ENCODE measurements at regions not wholly inside any gene's neighbourhood (a gene's known extent, or its start where the extent isn't known, plus 50 kb on each side); places are given as distances from the start of the nearest gene placed in this dataset.

- TF ChIP-seq CTCF (IDR thresholded peaks at IDR 0.05; ENCODE audit: control insufficient read depth, extremely low read depth, insufficient read depth): no peak
- DNase-seq (ENCODE audit: low read depth): peak; percentile 72
- H3K4me3 ChIP-seq (ENCODE audit: low read depth, low read length): no peak overlapping the region
Observed at GRCh38 chr7:50857804-50858489, 75.3 kb upstream of the GRB10 start.

DNA sequence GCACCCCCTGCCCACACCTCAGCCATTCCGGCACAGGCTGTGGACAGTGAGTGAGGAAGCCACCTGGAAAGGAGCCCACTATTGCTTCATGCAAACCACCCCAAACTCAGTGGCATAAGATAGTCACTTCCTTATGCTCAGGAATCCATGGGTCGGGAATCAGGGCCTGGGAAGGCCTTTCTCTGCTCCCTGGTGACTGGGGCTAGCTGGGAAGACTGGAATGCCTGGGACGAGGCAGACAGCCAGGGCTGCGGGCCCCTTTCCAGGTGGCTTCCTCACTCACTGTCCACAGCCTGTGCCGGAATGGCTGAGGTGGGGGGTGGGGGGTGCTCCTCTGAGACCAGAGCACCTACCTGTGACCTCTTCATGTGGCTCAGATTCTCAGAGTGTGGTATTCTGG is 74.1 kb upstream of the GRB10 start:
- TF ChIP-seq CTCF (IDR thresholded peaks at IDR 0.05; ENCODE audit: control insufficient read depth, extremely low read depth, insufficient read depth): no peak
- no peak overlapping the region for H3K4me3 ChIP-seq (ENCODE audit: low read depth, low read length)
- no peak for DNase-seq (ENCODE audit: low read depth)

- no peak overlapping the region for H3K4me3 ChIP-seq (ENCODE audit: low read depth, low read length)
Observed at GRCh38 chr7:50856231-50856630, 73.5 kb upstream of the GRB10 start.

DNA sequence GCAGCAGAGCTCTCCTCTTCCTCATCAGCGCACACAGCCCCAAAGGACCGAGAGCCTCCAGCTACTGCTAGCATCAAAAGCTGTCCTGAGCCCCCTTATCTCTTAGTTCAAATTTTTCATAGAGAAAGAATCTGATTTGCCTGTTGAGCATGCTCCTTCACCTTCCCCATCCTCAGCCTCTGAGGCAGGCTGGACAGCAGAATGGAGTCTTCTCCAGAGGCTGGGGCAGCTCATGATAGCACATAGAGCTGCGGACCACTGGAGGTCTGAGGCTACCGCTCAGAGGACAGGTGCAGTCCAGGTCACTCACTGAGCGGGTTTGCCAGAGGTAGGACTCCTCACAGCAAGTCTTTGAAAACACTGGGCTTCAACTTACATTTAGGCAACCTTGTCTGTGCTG is 72.8 kb upstream of the GRB10 start:
- no peak for DNase-seq (ENCODE audit: low read depth)
- H3K4me3 ChIP-seq (ENCODE audit: low read depth, low read length): no peak overlapping the region
- no peak for TF ChIP-seq CTCF (IDR thresholded peaks at IDR 0.05; ENCODE audit: control insufficient read depth, extremely low read depth, insufficient read depth)

More at GRCh38 chr7:50856231-50856630, 73.5 kb upstream of the GRB10 start:
- no peak for DNase-seq (ENCODE audit: low read depth)
- TF ChIP-seq CTCF (IDR thresholded peaks at IDR 0.05; ENCODE audit: control insufficient read depth, extremely low read depth, insufficient read depth): no peak

- no peak for DNase-seq (ENCODE audit: low read depth)
- no peak for TF ChIP-seq CTCF (IDR thresholded peaks at IDR 0.05; ENCODE audit: control insufficient read depth, extremely low read depth, insufficient read depth)
- no peak overlapping the region for H3K4me3 ChIP-seq (ENCODE audit: low read depth, low read length)
Observed at GRCh38 chr7:50854831-50855230, 72.1 kb upstream of the GRB10 start.

DNA sequence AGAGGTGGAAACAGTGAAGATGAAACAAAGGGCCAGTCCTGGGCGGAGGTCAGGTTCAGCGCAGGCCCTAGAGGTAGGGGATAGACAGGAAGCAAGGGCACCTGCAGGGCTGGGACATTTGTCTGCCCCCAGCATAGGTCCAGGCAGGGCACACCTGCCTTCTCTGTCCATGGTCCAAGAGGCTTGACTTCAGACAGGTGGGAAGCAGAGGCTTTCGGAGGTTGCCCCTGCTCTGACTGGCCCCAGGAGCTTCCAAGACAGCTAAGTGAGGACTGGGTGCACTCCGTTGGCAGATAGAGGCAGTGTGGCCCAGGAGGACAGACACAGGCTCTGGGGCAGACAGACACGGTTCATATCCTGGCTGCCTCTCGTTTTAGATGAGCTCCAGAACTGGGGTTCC is 71.6 kb upstream of the GRB10 start:
- no peak for DNase-seq (ENCODE audit: low read depth)
- TF ChIP-seq CTCF (IDR thresholded peaks at IDR 0.05; ENCODE audit: control insufficient read depth, extremely low read depth, insufficient read depth): no peak
- H3K4me3 ChIP-seq (ENCODE audit: low read depth, low read length): no peak overlapping the region

- no peak for DNase-seq (ENCODE audit: low read depth)
- TF ChIP-seq CTCF (IDR thresholded peaks at IDR 0.05; ENCODE audit: control insufficient read depth, extremely low read depth, insufficient read depth): no peak
Observed at GRCh38 chr7:50853311-50853710, 70.6 kb upstream of the GRB10 start.

More at GRCh38 chr7:50853311-50853710, 70.6 kb upstream of the GRB10 start:
- no peak overlapping the region for H3K4me3 ChIP-seq (ENCODE audit: low read depth, low read length)
